NCI-H524 (cell line): ENCODE measurements at regions not wholly inside any gene's neighbourhood (a gene's known extent, or its start where the extent isn't known, plus 50 kb on each side); places are given as distances from the start of the nearest gene placed in this dataset.
"Not testable (repeated sequence)": the region's sequence is repeated elsewhere in the genome, so short reads cannot be mapped to it uniquely, and the experiment has no call there.

ENCODE experiments used
- DNase-seq, 2 experiments: peaks; one replicate each; lab custom pipeline; 2025; lab: John Stamatoyannopoulos, UW

- DNase-seq: no peak
Observed at GRCh38 chr22:33142282-33143055, 84.3 kb upstream of the SYN3 start.

GRCh38 chr22:33139937-33140336 is 81.8 kb upstream of the SYN3 start:
- DNase-seq: no peak

- DNase-seq: not testable (repeated sequence)
Observed at GRCh38 chr22:33138333-33138732, 80.2 kb upstream of the SYN3 start.

GRCh38 chr22:33130473-33130872 is 72.3 kb upstream of the SYN3 start:
- no peak for DNase-seq

- DNase-seq: peak in 1 of 2 experiments; percentile 48
Observed at GRCh38 chr22:33129621-33130020, 71.4 kb upstream of the SYN3 start.

- DNase-seq: peak; percentile 72 to 82
Observed at GRCh38 chr22:33126881-33127280, 68.7 kb upstream of the SYN3 start.

GRCh38 chr22:33124471-33124870 is 66.3 kb upstream of the SYN3 start:
- no peak for DNase-seq

GRCh38 chr22:33122439-33122838 is 64.3 kb upstream of the SYN3 start:
- not testable (repeated sequence) for DNase-seq

- no peak for DNase-seq
Observed at GRCh38 chr22:33119044-33119443, 60.9 kb upstream of the SYN3 start.

- no peak for DNase-seq
Observed at GRCh38 chr22:33117821-33118220, 59.6 kb upstream of the SYN3 start.

- no peak for DNase-seq
Observed at GRCh38 chr22:33116841-33117547, 58.8 kb upstream of the SYN3 start.

GRCh38 chr22:33114565-33114964 is 56.4 kb upstream of the SYN3 start:
- no peak for DNase-seq

- peak; percentile 94 to 98 for DNase-seq
Observed at GRCh38 chr22:33112580-33112979, 54.4 kb upstream of the SYN3 start.

GRCh38 chr22:33111491-33111890 is 53.3 kb upstream of the SYN3 start:
- DNase-seq: no peak

- DNase-seq: peak; percentile 75 to 82
Observed at GRCh38 chr22:33110562-33111163, 52.5 kb upstream of the SYN3 start.

- DNase-seq: peak; percentile 96 to 98
Observed at GRCh38 chr22:33109514-33110430, 51.6 kb upstream of the SYN3 start.

- no peak for DNase-seq
Observed at GRCh38 chr22:33108037-33108436, 49.9 kb upstream of the SYN3 start.
